HG03280 (cell line): ENCODE measurements at regions not wholly inside any gene's neighbourhood (a gene's known extent, or its start where the extent isn't known, plus 50 kb on each side); places are given as distances from the start of the nearest gene placed in this dataset.
"Not testable (repeated sequence)": the region's sequence is repeated elsewhere in the genome, so short reads cannot be mapped to it uniquely, and the experiment has no call there.

Source experiments
- ATAC-seq: cut with Tn5 transposase; IDR thresholded peaks from one replicate; pipeline ENCODE4 v1.9.1; 2021; ENCODE audit warnings: mild to moderate bottlenecking, moderate library complexity; ENCODE audit not compliant: unreplicated experiment

GRCh38 chr20:30386099-30386498 is 871.4 kb upstream of the DEFB115 start:
- not testable (repeated sequence) for ATAC-seq

- ATAC-seq = not testable (repeated sequence)
Observed at GRCh38 chr20:30387823-30388222, 869.6 kb upstream of the DEFB115 start.

- not testable (repeated sequence) for ATAC-seq
Observed at GRCh38 chr20:30393523-30393922, 863.9 kb upstream of the DEFB115 start.

- not testable (repeated sequence) for ATAC-seq
Observed at GRCh38 chr20:30397111-30397510, 860.4 kb upstream of the DEFB115 start.

- not testable (repeated sequence) for ATAC-seq
Observed at GRCh38 chr20:30405061-30405460, 852.4 kb upstream of the DEFB115 start.

GRCh38 chr20:30405585-30405984 is 851.9 kb upstream of the DEFB115 start:
- ATAC-seq = not testable (repeated sequence)

GRCh38 chr20:30406370-30406769 is 851.1 kb upstream of the DEFB115 start:
- ATAC-seq = not testable (repeated sequence)

- no peak for ATAC-seq
Observed at GRCh38 chr20:30412972-30413371, 844.5 kb upstream of the DEFB115 start.

GRCh38 chr20:30417387-30417786 is 840.1 kb upstream of the DEFB115 start:
- ATAC-seq = not testable (repeated sequence)

GRCh38 chr20:30418378-30418777 is 839.1 kb upstream of the DEFB115 start:
- not testable (repeated sequence) for ATAC-seq

- ATAC-seq = no peak
Observed at GRCh38 chr20:30419466-30419865, 838.0 kb upstream of the DEFB115 start.

- ATAC-seq = not testable (repeated sequence)
Observed at GRCh38 chr20:30419871-30420420, 837.5 kb upstream of the DEFB115 start.
